ENCODE measurements at regions not wholly inside any gene's neighbourhood (a gene's known extent, or its start where the extent isn't known, plus 50 kb on each side); places are given as distances from the start of the nearest gene placed in this dataset.
"Not testable (repeated sequence)": the region's sequence is repeated elsewhere in the genome, so short reads cannot be mapped to it uniquely, and the experiment has no call there.

GRCh38 chrY:16895396-16895795 is 984.6 kb downstream of the CDY2B start:
- peak; percentile 10 for DNase-seq

- no peak for DNase-seq
Observed at GRCh38 chrY:16887116-16887515, 992.9 kb downstream of the CDY2B start.

- DNase-seq, result no peak
Observed at GRCh38 chrY:16860676-16861075, 1019.3 kb downstream of the CDY2B start.

- DNase-seq, result no peak
Observed at GRCh38 chrY:16841534-16841933, 1038.5 kb downstream of the CDY2B start.

- DNase-seq, result no peak
Observed at GRCh38 chrY:16835206-16835605, 1044.8 kb downstream of the CDY2B start.

- DNase-seq, result no peak
Observed at GRCh38 chrY:16834696-16835095, 1045.3 kb downstream of the CDY2B start.

GRCh38 chrY:16834151-16834550 is 1045.9 kb downstream of the CDY2B start:
- no peak for DNase-seq

GRCh38 chrY:16831766-16832165 is 1048.3 kb downstream of the CDY2B start:
- DNase-seq, result no peak

- not testable (repeated sequence) for DNase-seq
Observed at GRCh38 chrY:16831364-16831763, 1048.7 kb downstream of the CDY2B start.

GRCh38 chrY:16807713-16808112 is 1072.3 kb downstream of the CDY2B start:
- no peak for DNase-seq
